ENCODE measurements at regions not wholly inside any gene's neighbourhood (a gene's known extent, or its start where the extent isn't known, plus 50 kb on each side); places are given as distances from the start of the nearest gene placed in this dataset.
"Not testable (repeated sequence)": the region's sequence is repeated elsewhere in the genome, so short reads cannot be mapped to it uniquely, and the experiment has no call there.

GRCh38 chr1:234811824-234812223 lies 201.8 kb upstream of the IRF2BP2 start:
- not testable (repeated sequence) for H3K4me3 Mint-ChIP-seq; H3K27me3 Mint-ChIP-seq (ENCODE audit: low read depth); H2BK120ac ChIP-seq (ENCODE audit: low read depth, low read length, poor library complexity, severe bottlenecking); H4K5ac ChIP-seq (ENCODE audit: insufficient read length, low read depth, low read length); H3K4me2 ChIP-seq (ENCODE audit: insufficient read depth, insufficient read length, low read length); H3K79me1 ChIP-seq (ENCODE audit: insufficient read depth, low read depth, low read length, poor library complexity, severe bottlenecking); H2BK12ac ChIP-seq (ENCODE audit: insufficient read length, low read depth, low read length); H3K4me1 ChIP-seq (ENCODE audit: insufficient read depth, low read length); H4K91ac ChIP-seq (ENCODE audit: insufficient read length, low read depth, low read length); H3K27me3 ChIP-seq (ENCODE audit: insufficient read depth, low read length); H2BK15ac ChIP-seq (ENCODE audit: low read depth, low read length); H2AK5ac ChIP-seq (ENCODE audit: insufficient read length, low read length); H3K14ac ChIP-seq (ENCODE audit: insufficient read depth, low read length); H3K9me3 Mint-ChIP-seq; H3K9me3 ChIP-seq (ENCODE audit: control insufficient read depth, low read depth, low read length); H4K8ac ChIP-seq (replicated peaks; ENCODE audit: insufficient read length, low read depth, low read length); H4K20me1 ChIP-seq (ENCODE audit: control insufficient read depth, insufficient read depth, insufficient read length); H3K56ac ChIP-seq (ENCODE audit: insufficient read length, low read depth, low read length); H2BK20ac ChIP-seq (ENCODE audit: low read depth, low read length, poor library complexity, severe bottlenecking); DNase-seq; H3K4me1 Mint-ChIP-seq; H3K18ac ChIP-seq (ENCODE audit: insufficient read length, low read depth, low read length); H3K27ac Mint-ChIP-seq; H3K36me3 Mint-ChIP-seq (ENCODE audit: insufficient read depth in 1 of 3, low read depth in 3 of 3); H2AFZ ChIP-seq (ENCODE audit: low read length); H3K79me2 ChIP-seq (ENCODE audit: insufficient read depth, low read length); H3T11ph ChIP-seq (ENCODE audit: low read length); H3K4ac ChIP-seq (ENCODE audit: low read depth, low read length); H3K23ac ChIP-seq (ENCODE audit: insufficient read length, low read depth, low read length); H3K9ac ChIP-seq (ENCODE audit: extremely low read depth, insufficient read length, low read length); H3K23me2 ChIP-seq (ENCODE audit: insufficient read length, low read depth, low read length, poor library complexity, severe bottlenecking); H2BK5ac ChIP-seq (ENCODE audit: insufficient read length, low read length); H3K27ac ChIP-seq (ENCODE audit: insufficient read length, low read depth, low read length)
- no CpG with 5 or more reads among the region's 6 CpGs for WGBS (ENCODE audit: extremely low coverage, insufficient read length, low lambda C conversion rate)

- not testable (repeated sequence) for H3K27ac Mint-ChIP-seq; H4K5ac ChIP-seq (ENCODE audit: insufficient read length, low read depth, low read length); H3K14ac ChIP-seq (ENCODE audit: insufficient read depth, low read length); H3K36me3 Mint-ChIP-seq (ENCODE audit: insufficient read depth in 1 of 3, low read depth in 3 of 3); H3K4me3 Mint-ChIP-seq; H4K8ac ChIP-seq (replicated peaks; ENCODE audit: insufficient read length, low read depth, low read length); H2AK5ac ChIP-seq (ENCODE audit: insufficient read length, low read length); H3K27me3 Mint-ChIP-seq (ENCODE audit: low read depth); H3K9me3 Mint-ChIP-seq; H3K4me1 Mint-ChIP-seq; H2BK5ac ChIP-seq (ENCODE audit: insufficient read length, low read length); H3K9ac ChIP-seq (ENCODE audit: extremely low read depth, insufficient read length, low read length); H3K27me3 ChIP-seq (ENCODE audit: insufficient read depth, low read length); H3K18ac ChIP-seq (ENCODE audit: insufficient read length, low read depth, low read length); H3K56ac ChIP-seq (ENCODE audit: insufficient read length, low read depth, low read length); H4K91ac ChIP-seq (ENCODE audit: insufficient read length, low read depth, low read length); H2BK15ac ChIP-seq (ENCODE audit: low read depth, low read length); H3K27ac ChIP-seq (ENCODE audit: insufficient read length, low read depth, low read length); H3K9me3 ChIP-seq (ENCODE audit: control insufficient read depth, low read depth, low read length); H3K4me2 ChIP-seq (ENCODE audit: insufficient read depth, insufficient read length, low read length); H3K4me1 ChIP-seq (ENCODE audit: insufficient read depth, low read length); H3K79me1 ChIP-seq (ENCODE audit: insufficient read depth, low read depth, low read length, poor library complexity, severe bottlenecking); H3K23ac ChIP-seq (ENCODE audit: insufficient read length, low read depth, low read length); H3T11ph ChIP-seq (ENCODE audit: low read length); H3K79me2 ChIP-seq (ENCODE audit: insufficient read depth, low read length); H2BK12ac ChIP-seq (ENCODE audit: insufficient read length, low read depth, low read length); H2AFZ ChIP-seq (ENCODE audit: low read length); H4K20me1 ChIP-seq (ENCODE audit: control insufficient read depth, insufficient read depth, insufficient read length); H2BK20ac ChIP-seq (ENCODE audit: low read depth, low read length, poor library complexity, severe bottlenecking); DNase-seq; H2BK120ac ChIP-seq (ENCODE audit: low read depth, low read length, poor library complexity, severe bottlenecking); H3K23me2 ChIP-seq (ENCODE audit: insufficient read length, low read depth, low read length, poor library complexity, severe bottlenecking); H3K4ac ChIP-seq (ENCODE audit: low read depth, low read length)
- no CpG with 5 or more reads among the region's 4 CpGs for WGBS (ENCODE audit: extremely low coverage, insufficient read length, low lambda C conversion rate)
These were observed 200.7 kb upstream of the IRF2BP2 start for GRCh38 chr1:234810726-234811125.

- not testable (repeated sequence) for H2BK20ac ChIP-seq (ENCODE audit: low read depth, low read length, poor library complexity, severe bottlenecking); H4K8ac ChIP-seq (replicated peaks; ENCODE audit: insufficient read length, low read depth, low read length); H3K27ac ChIP-seq (ENCODE audit: insufficient read length, low read depth, low read length); H3K23ac ChIP-seq (ENCODE audit: insufficient read length, low read depth, low read length); DNase-seq; H4K20me1 ChIP-seq (ENCODE audit: control insufficient read depth, insufficient read depth, insufficient read length); H3K27ac Mint-ChIP-seq; H3K4me3 Mint-ChIP-seq; H3K18ac ChIP-seq (ENCODE audit: insufficient read length, low read depth, low read length); H3K79me1 ChIP-seq (ENCODE audit: insufficient read depth, low read depth, low read length, poor library complexity, severe bottlenecking); H3K14ac ChIP-seq (ENCODE audit: insufficient read depth, low read length); H3K4me2 ChIP-seq (ENCODE audit: insufficient read depth, insufficient read length, low read length); H3K9me3 ChIP-seq (ENCODE audit: control insufficient read depth, low read depth, low read length); H3K56ac ChIP-seq (ENCODE audit: insufficient read length, low read depth, low read length); H2AFZ ChIP-seq (ENCODE audit: low read length); H3K27me3 ChIP-seq (ENCODE audit: insufficient read depth, low read length); H3K4ac ChIP-seq (ENCODE audit: low read depth, low read length); H3K9me3 Mint-ChIP-seq; H2AK5ac ChIP-seq (ENCODE audit: insufficient read length, low read length); H2BK15ac ChIP-seq (ENCODE audit: low read depth, low read length); H3K79me2 ChIP-seq (ENCODE audit: insufficient read depth, low read length); H2BK120ac ChIP-seq (ENCODE audit: low read depth, low read length, poor library complexity, severe bottlenecking); H4K5ac ChIP-seq (ENCODE audit: insufficient read length, low read depth, low read length); H3T11ph ChIP-seq (ENCODE audit: low read length); H3K36me3 Mint-ChIP-seq (ENCODE audit: insufficient read depth in 1 of 3, low read depth in 3 of 3); H3K27me3 Mint-ChIP-seq (ENCODE audit: low read depth); H3K9ac ChIP-seq (ENCODE audit: extremely low read depth, insufficient read length, low read length); H2BK12ac ChIP-seq (ENCODE audit: insufficient read length, low read depth, low read length); H3K23me2 ChIP-seq (ENCODE audit: insufficient read length, low read depth, low read length, poor library complexity, severe bottlenecking); H4K91ac ChIP-seq (ENCODE audit: insufficient read length, low read depth, low read length); H3K4me1 Mint-ChIP-seq; H3K4me1 ChIP-seq (ENCODE audit: insufficient read depth, low read length); H2BK5ac ChIP-seq (ENCODE audit: insufficient read length, low read length)
- WGBS (ENCODE audit: extremely low coverage, insufficient read length, low lambda C conversion rate) = no CpG with 5 or more reads among the region's 5 CpGs
These were observed 199.9 kb upstream of the IRF2BP2 start for GRCh38 chr1:234809854-234810245.

Data from H9 (cell line).